ENCODE measurements at regions not wholly inside any gene's neighbourhood (a gene's known extent, or its start where the extent isn't known, plus 50 kb on each side); places are given as distances from the start of the nearest gene placed in this dataset.
"Not testable (repeated sequence)": the region's sequence is repeated elsewhere in the genome, so short reads cannot be mapped to it uniquely, and the experiment has no call there.

DNA sequence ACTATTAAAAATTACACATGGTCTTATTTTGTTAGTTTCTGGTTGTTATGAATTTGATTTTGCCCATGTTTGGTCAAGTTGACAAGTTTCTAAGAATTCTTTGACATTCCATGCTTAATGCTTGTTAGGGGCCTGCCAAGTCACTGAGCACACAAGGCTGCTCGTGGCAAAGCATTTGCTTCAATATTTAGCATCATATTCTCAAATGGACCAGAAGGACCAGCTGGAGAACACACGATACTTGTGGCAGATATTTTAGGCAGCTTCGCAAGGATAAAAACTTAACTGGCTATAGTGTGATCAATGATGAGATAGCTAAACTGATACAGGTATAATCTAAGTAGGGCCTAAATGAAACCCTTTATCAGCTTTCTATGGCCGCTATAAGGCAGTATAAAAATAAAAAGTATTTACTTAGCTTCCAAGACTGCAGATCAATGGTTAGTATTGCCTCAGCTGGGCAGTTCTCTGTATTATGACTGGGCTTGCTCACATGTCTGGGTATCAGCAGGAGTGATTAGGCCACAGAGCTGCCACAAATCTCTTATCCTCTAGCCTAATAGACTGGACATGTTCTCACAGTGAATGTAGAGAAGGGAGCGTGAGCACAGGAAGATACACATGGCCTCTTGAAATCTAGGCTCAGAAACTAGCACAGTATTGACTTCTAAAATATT is 155.9 kb upstream of the SPRY2 start:
- Histone ChIP-seq H3K36me3 (ENCODE audit: control insufficient read depth in 2 of 2, extremely low read depth in 1 of 2, insufficient read depth in 2 of 2, low read length in 2 of 2) (no peaks in the 10 kb centered on the region), H3K9me3 (replicated peaks; ENCODE audit: control insufficient read depth, insufficient read depth, low read length) (no peaks in the 10 kb centered on the region), H3K79me2 (ENCODE audit: control insufficient read depth, insufficient read depth, low read length) (no peaks in the 10 kb centered on the region), H3K27me3 (ENCODE audit: control insufficient read depth in 2 of 2, insufficient read depth in 2 of 2, low read length in 2 of 2) (no peaks in the 10 kb centered on the region), H4K20me1 (replicated peaks; ENCODE audit: control insufficient read depth, extremely low read depth, insufficient read depth, low read length) (no peaks in the 10 kb centered on the region), H3K9me1 (replicated peaks; ENCODE audit: control insufficient read depth, extremely low read depth, insufficient read depth, low read length) (no peaks in the 10 kb centered on the region), H2AFZ (ENCODE audit: low read depth, low read length) (no peak overlapping the region), H3K9ac (replicated peaks; ENCODE audit: extremely low read depth, insufficient read depth, low read length) (no peak overlapping the region), H3K27ac (ENCODE audit: insufficient read depth, low read depth, low read length) (no peak overlapping the region), H3K4me3 (replicated peaks in 1 of 3; ENCODE audit: insufficient read depth in 1 of 3, low read depth in 1 of 3, low read length in 3 of 3) (no peak overlapping the region), H3K4me1 (ENCODE audit: control insufficient read depth, extremely low read depth, insufficient read depth, low read length) (no peaks in the 10 kb centered on the region), H3K4me2 (ENCODE audit: insufficient read depth, low read length) (no peak overlapping the region)
- dilution Hi-C loops (cut with MboI; ENCODE audit: extremely low pct_ligation_motif_present, low sequenced_read_pairs) (no loop called here), intact Hi-C loops (cut with micrococcal nuclease) (no loop called here)
- no peak for DNase-seq (ENCODE audit: low read depth, low spot score)
- no TSS peak for BruUV-seq (replicated peaks)
- TF ChIP-seq POLR2AphosphoS5 (IDR thresholded peaks at IDR 0.05; ENCODE audit: insufficient read depth, low read depth, low read length) (no peak), POLR2A (IDR thresholded peaks at IDR 0.05; ENCODE audit: low read depth, low read length) (no peak)
- TF ChIP-seq, protein P1, sequence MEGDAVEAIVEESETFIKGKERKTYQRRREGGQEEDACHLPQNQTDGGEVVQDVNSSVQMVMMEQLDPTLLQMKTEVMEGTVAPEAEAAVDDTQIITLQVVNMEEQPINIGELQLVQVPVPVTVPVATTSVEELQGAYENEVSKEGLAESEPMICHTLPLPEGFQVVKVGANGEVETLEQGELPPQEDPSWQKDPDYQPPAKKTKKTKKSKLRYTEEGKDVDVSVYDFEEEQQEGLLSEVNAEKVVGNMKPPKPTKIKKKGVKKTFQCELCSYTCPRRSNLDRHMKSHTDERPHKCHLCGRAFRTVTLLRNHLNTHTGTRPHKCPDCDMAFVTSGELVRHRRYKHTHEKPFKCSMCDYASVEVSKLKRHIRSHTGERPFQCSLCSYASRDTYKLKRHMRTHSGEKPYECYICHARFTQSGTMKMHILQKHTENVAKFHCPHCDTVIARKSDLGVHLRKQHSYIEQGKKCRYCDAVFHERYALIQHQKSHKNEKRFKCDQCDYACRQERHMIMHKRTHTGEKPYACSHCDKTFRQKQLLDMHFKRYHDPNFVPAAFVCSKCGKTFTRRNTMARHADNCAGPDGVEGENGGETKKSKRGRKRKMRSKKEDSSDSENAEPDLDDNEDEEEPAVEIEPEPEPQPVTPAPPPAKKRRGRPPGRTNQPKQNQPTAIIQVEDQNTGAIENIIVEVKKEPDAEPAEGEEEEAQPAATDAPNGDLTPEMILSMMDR (IDR thresholded peaks at IDR 0.05; ENCODE audit: extremely low read depth in 1 of 2, insufficient read depth in 1 of 2, low read depth in 1 of 2, low read length in 2 of 2): no peak
- no peak for FAIRE-seq
- ChIA-PET CTCF (no interaction called here), POLR2A (no interaction called here)

DNA sequence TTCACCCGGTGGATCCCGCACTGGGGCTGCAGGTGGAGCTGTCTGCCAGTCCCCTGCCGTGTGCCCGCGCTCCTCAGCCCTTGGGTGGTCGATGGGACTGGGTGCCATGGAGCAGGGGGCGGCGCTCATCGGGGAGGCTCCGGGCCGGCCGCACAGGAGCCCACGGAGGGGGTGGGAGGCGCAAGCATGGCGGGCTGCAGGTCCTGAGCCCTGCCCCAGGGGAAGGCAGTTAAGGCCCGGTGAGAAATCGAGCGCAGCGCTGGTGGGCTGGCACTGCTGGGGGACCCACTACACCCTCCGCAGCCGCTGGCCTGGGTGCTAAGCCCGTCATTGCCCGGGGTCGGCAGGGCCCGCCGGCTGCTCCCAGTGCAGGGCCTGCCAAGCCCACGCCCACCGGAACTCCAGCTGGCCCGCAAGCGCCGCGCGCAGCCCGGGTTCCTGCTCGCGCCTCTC is 149.6 kb upstream of the SPRY2 start:
- DNase-seq (ENCODE audit: low read depth, low spot score); H3K4me1 ChIP-seq (ENCODE audit: control insufficient read depth, extremely low read depth, insufficient read depth, low read length); dilution Hi-C loops (cut with MboI; ENCODE audit: extremely low pct_ligation_motif_present, low sequenced_read_pairs); H3K27me3 ChIP-seq (ENCODE audit: control insufficient read depth in 2 of 2, insufficient read depth in 2 of 2, low read length in 2 of 2); H3K9me3 ChIP-seq (replicated peaks; ENCODE audit: control insufficient read depth, insufficient read depth, low read length); CTCF ChIA-PET; BruUV-seq (replicated peaks); H4K20me1 ChIP-seq (replicated peaks; ENCODE audit: control insufficient read depth, extremely low read depth, insufficient read depth, low read length); H2AFZ ChIP-seq (ENCODE audit: low read depth, low read length); H3K4me2 ChIP-seq (ENCODE audit: insufficient read depth, low read length); H3K27ac ChIP-seq (ENCODE audit: insufficient read depth, low read depth, low read length); intact Hi-C loops (cut with micrococcal nuclease); H3K9me1 ChIP-seq (replicated peaks; ENCODE audit: control insufficient read depth, extremely low read depth, insufficient read depth, low read length); POLR2A ChIA-PET; H3K36me3 ChIP-seq (ENCODE audit: control insufficient read depth in 2 of 2, extremely low read depth in 1 of 2, insufficient read depth in 2 of 2, low read length in 2 of 2); H3K4me3 ChIP-seq (replicated peaks in 1 of 3; ENCODE audit: insufficient read depth in 1 of 3, low read depth in 1 of 3, low read length in 3 of 3); H3K79me2 ChIP-seq (ENCODE audit: control insufficient read depth, insufficient read depth, low read length); FAIRE-seq; H3K9ac ChIP-seq (replicated peaks; ENCODE audit: extremely low read depth, insufficient read depth, low read length): not testable (repeated sequence)

Measured in endothelial cell of umbilical vein (primary cell).